ENCODE measurements at regions not wholly inside any gene's neighbourhood (a gene's known extent, or its start where the extent isn't known, plus 50 kb on each side); places are given as distances from the start of the nearest gene placed in this dataset.

DNA sequence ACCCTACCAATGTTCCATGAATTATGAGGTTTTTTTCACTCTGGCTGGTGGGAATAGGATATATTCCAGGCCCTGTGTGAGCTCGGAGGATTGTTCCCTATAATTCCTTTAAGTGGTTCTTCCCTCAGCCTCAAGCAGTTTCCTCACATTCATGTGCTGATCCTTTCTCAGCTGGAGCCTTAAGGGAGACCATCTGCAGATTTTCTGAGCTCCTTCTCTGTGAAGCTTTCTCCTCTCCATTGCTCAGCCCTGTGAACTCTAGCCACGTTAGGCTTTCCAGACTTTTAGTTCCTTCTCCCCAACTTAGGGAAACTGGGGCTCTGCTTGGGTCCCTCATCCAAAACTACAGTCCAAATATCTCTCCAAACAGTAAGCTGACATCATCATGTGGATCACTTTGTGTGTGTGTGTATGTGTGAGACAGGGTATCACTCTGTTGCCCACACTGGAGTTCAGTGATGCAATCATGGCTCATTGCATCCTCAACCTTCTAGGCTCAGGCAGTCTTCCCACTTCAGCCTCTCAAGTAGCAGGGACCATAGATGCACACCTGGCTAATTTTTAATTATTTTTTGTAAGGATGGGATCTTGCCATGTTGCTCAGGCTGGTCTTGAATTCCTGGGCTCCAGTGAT lies 219.5 kb upstream of the OTX2 start:
- no peaks in the 10 kb centered on the region for H3K79me2 ChIP-seq (ENCODE audit: insufficient read depth, low read length)
- H3K23ac ChIP-seq (ENCODE audit: insufficient read length, low read depth, low read length): no peak overlapping the region
- no peak overlapping the region for H2BK120ac ChIP-seq (ENCODE audit: low read depth, low read length, poor library complexity, severe bottlenecking)
- no peak overlapping the region for H3K56ac ChIP-seq (ENCODE audit: insufficient read length, low read depth, low read length)
- no peaks in the 10 kb centered on the region for H3K27me3 ChIP-seq (ENCODE audit: insufficient read depth, low read length)
- Mint-ChIP-seq H3K27me3 (ENCODE audit: low read depth) (no peaks in the 10 kb centered on the region), H3K4me3 (peak overlapping the region in 1 of 2 experiments; percentile 1; a peak in 1 of 5 replicates), H3K27ac (peak overlapping the region; percentile 80 to 95 (median 94)), H3K9me3 (peaks cover 13 to 20% of the 10 kb centered on the region in 2 experiments), H3K4me1 (peaks cover 21 to 26% of the 10 kb centered on the region in 2 experiments), H3K36me3 (ENCODE audit: insufficient read depth in 1 of 3, low read depth in 3 of 3) (peaks cover 2 to 45% (median 14%) of the 10 kb centered on the region in 3 experiments)
- DNase-seq: peak; percentile 45
- WGBS (ENCODE audit: extremely low coverage, insufficient read length, low lambda C conversion rate): no CpG with 5 or more reads among the region's 2 CpGs
- no peak overlapping the region for H2AFZ ChIP-seq (ENCODE audit: low read length)
- no peak overlapping the region for H4K8ac ChIP-seq (replicated peaks; ENCODE audit: insufficient read length, low read depth, low read length)
- H4K91ac ChIP-seq (ENCODE audit: insufficient read length, low read depth, low read length): no peak overlapping the region
- no peak overlapping the region for H3K9ac ChIP-seq (ENCODE audit: extremely low read depth, insufficient read length, low read length)
- H2BK20ac ChIP-seq (ENCODE audit: low read depth, low read length, poor library complexity, severe bottlenecking): no peak overlapping the region
- no peak overlapping the region for H3K18ac ChIP-seq (ENCODE audit: insufficient read length, low read depth, low read length)
- H2BK12ac ChIP-seq (ENCODE audit: insufficient read length, low read depth, low read length): no peak overlapping the region
- TF ChIP-seq, protein P1, sequence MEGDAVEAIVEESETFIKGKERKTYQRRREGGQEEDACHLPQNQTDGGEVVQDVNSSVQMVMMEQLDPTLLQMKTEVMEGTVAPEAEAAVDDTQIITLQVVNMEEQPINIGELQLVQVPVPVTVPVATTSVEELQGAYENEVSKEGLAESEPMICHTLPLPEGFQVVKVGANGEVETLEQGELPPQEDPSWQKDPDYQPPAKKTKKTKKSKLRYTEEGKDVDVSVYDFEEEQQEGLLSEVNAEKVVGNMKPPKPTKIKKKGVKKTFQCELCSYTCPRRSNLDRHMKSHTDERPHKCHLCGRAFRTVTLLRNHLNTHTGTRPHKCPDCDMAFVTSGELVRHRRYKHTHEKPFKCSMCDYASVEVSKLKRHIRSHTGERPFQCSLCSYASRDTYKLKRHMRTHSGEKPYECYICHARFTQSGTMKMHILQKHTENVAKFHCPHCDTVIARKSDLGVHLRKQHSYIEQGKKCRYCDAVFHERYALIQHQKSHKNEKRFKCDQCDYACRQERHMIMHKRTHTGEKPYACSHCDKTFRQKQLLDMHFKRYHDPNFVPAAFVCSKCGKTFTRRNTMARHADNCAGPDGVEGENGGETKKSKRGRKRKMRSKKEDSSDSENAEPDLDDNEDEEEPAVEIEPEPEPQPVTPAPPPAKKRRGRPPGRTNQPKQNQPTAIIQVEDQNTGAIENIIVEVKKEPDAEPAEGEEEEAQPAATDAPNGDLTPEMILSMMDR (conservative IDR thresholded peaks at IDR 0.05): no peak
- H3K4ac ChIP-seq (ENCODE audit: low read depth, low read length): no peak overlapping the region
- no peak overlapping the region for H3K27ac ChIP-seq (ENCODE audit: insufficient read length, low read depth, low read length)
- no peaks in the 10 kb centered on the region for H3K9me3 ChIP-seq (ENCODE audit: control insufficient read depth, low read depth, low read length)
- peaks cover 3% of the 10 kb centered on the region; the same call in 1 of the 2 replicates for H3K4me1 ChIP-seq (ENCODE audit: insufficient read depth, low read length)
- no peaks in the 10 kb centered on the region for H3K79me1 ChIP-seq (ENCODE audit: insufficient read depth, low read depth, low read length, poor library complexity, severe bottlenecking)
- no peak overlapping the region for H3K14ac ChIP-seq (ENCODE audit: insufficient read depth, low read length)
- H2BK15ac ChIP-seq (ENCODE audit: low read depth, low read length): no peak overlapping the region
- H2BK5ac ChIP-seq (ENCODE audit: insufficient read length, low read length): no peak overlapping the region
- no peaks in the 10 kb centered on the region for H3K23me2 ChIP-seq (ENCODE audit: insufficient read length, low read depth, low read length, poor library complexity, severe bottlenecking)
- H3K4me2 ChIP-seq (ENCODE audit: insufficient read depth, insufficient read length, low read length): no peak overlapping the region
- no peak overlapping the region for H3T11ph ChIP-seq (ENCODE audit: low read length)
- H2AK5ac ChIP-seq (ENCODE audit: insufficient read length, low read length): no peak overlapping the region
- no peak overlapping the region for H4K5ac ChIP-seq (ENCODE audit: insufficient read length, low read depth, low read length)
- no peaks in the 10 kb centered on the region for H4K20me1 ChIP-seq (ENCODE audit: control insufficient read depth, insufficient read depth, insufficient read length)

Measured in H9 (cell line).